Lower leg skin (tissue), 3 donors: ENCODE measurements at regions not wholly inside any gene's neighbourhood (a gene's known extent, or its start where the extent isn't known, plus 50 kb on each side); places are given as distances from the start of the nearest gene placed in this dataset.

Source experiments
- POLR2A ChIP-seq, 2 donors: fragments of 450-650 bp; IDR thresholded peaks; one replicate each; pipeline ENCODE4 v1.6.1; 2016 to 2017; ENCODE audit warnings: antibody characterized with exemption in 2 of 2, mild to moderate bottlenecking in 1 of 2, moderate library complexity in 1 of 2
- TF ChIP-seq, protein P1 (sequence below), 3 donors: fragments of 450-650 bp; IDR thresholded peaks; one replicate each; pipeline ENCODE4 v1.5.1; 2016; ENCODE audit warnings: antibody characterized with exemption in 3 of 3, mild to moderate bottlenecking in 3 of 3, moderate library complexity in 2 of 3

DNA sequence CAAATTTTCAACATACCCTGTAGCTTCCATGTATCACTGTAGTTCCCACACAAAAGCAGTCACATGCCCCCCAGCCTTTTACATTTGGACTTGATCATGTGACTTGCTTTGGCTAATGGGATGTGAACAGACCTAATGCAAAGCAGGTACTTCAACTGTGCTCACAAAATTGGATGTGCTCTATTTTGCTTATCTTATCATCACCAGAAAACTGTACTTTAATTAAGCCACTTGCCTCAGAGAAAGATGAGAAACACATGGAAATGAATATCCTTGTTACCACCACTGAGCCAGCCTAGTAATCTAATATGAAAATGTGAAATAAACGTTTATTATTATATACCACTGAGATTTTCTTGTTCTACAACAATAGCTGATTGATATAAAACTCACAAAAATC lies 402.7 kb upstream of the HTR2C start:
- TF ChIP-seq, protein P1, sequence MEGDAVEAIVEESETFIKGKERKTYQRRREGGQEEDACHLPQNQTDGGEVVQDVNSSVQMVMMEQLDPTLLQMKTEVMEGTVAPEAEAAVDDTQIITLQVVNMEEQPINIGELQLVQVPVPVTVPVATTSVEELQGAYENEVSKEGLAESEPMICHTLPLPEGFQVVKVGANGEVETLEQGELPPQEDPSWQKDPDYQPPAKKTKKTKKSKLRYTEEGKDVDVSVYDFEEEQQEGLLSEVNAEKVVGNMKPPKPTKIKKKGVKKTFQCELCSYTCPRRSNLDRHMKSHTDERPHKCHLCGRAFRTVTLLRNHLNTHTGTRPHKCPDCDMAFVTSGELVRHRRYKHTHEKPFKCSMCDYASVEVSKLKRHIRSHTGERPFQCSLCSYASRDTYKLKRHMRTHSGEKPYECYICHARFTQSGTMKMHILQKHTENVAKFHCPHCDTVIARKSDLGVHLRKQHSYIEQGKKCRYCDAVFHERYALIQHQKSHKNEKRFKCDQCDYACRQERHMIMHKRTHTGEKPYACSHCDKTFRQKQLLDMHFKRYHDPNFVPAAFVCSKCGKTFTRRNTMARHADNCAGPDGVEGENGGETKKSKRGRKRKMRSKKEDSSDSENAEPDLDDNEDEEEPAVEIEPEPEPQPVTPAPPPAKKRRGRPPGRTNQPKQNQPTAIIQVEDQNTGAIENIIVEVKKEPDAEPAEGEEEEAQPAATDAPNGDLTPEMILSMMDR (IDR thresholded peaks at IDR 0.05) = no peak
- no peak for TF ChIP-seq POLR2A (IDR thresholded peaks at IDR 0.05)
